ENCODE measurements at regions not wholly inside any gene's neighbourhood (a gene's known extent, or its start where the extent isn't known, plus 50 kb on each side); places are given as distances from the start of the nearest gene placed in this dataset.

- Histone ChIP-seq H3K9me1 (ENCODE audit: control insufficient read depth, insufficient read depth, low read length) (no peaks in the 10 kb centered on the region), H4K20me1 (replicated peaks; ENCODE audit: control insufficient read depth, insufficient read depth, low read length) (no peaks in the 10 kb centered on the region), H3K4me3 (no peak overlapping the region), H3K27me3 (ENCODE audit: control insufficient read depth in 2 of 2, insufficient read depth in 2 of 2, low read length in 2 of 2) (no peaks in the 10 kb centered on the region; a peak in 1 of 5 replicates), H3K4me1 (replicated peaks in 1 of 2; ENCODE audit: control insufficient read depth in 2 of 2, insufficient read depth in 2 of 2, low read length in 2 of 2) (no peaks in the 10 kb centered on the region), H3K4me2 (ENCODE audit: insufficient read depth, low read length) (no peak overlapping the region), H3K79me2 (ENCODE audit: control insufficient read depth, insufficient read depth, low read length) (no peaks in the 10 kb centered on the region), H3K36me3 (ENCODE audit: control insufficient read depth, insufficient read depth, low read length) (no peaks in the 10 kb centered on the region), H3K9me3 (replicated peaks; ENCODE audit: control insufficient read depth, insufficient read depth, low read depth, low read length) (no peaks in the 10 kb centered on the region), H3K9ac (ENCODE audit: insufficient read depth in 1 of 2, low read depth in 2 of 2, low read length in 2 of 2) (no peak overlapping the region), H2AFZ (ENCODE audit: low read depth, low read length) (no peak overlapping the region), H3K27ac (ENCODE audit: extremely low read depth, low read depth, low read length) (no peak overlapping the region)
- in situ Hi-C loops (cut with MboI) (no loop called here), intact Hi-C loops (cut with micrococcal nuclease) (no loop called here)
- TF ChIP-seq ZC3H11A (IDR thresholded peaks at IDR 0.05; ENCODE audit: low read depth, low read length), result no peak
- TF ChIP-seq ZNF212 (CRISPR knock-in tag; IDR thresholded peaks at IDR 0.05), result no peak
- TF ChIP-seq, protein P1, sequence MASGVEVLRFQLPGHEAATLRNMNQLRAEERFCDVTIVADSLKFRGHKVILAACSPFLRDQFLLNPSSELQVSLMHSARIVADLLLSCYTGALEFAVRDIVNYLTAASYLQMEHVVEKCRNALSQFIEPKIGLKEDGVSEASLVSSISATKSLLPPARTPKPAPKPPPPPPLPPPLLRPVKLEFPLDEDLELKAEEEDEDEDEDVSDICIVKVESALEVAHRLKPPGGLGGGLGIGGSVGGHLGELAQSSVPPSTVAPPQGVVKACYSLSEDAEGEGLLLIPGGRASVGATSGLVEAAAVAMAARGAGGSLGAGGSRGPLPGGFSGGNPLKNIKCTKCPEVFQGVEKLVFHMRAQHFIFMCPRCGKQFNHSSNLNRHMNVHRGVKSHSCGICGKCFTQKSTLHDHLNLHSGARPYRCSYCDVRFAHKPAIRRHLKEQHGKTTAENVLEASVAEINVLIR (CRISPR knock-in tag; IDR thresholded peaks at IDR 0.05), result no peak
- TF ChIP-seq KAT2B (IDR thresholded peaks at IDR 0.05; ENCODE audit: low read depth, low read length), result no peak
- TF ChIP-seq ZNF561 (CRISPR knock-in tag; conservative IDR thresholded peaks at IDR 0.05), result no peak
- TF ChIP-seq PTRF (tag; IDR thresholded peaks at IDR 0.05), result no peak
- TF ChIP-seq PML (IDR thresholded peaks at IDR 0.05; ENCODE audit: low read length), result no peak
- no peak for TF ChIP-seq FOXJ2 (tag; IDR thresholded peaks at IDR 0.05)
- TF ChIP-seq SIN3A (IDR thresholded peaks at IDR 0.05; ENCODE audit: borderline replicate concordance in 2 of 2, control insufficient read depth in 1 of 2, low read depth in 2 of 2, low read length in 2 of 2), result no peak
- TF ChIP-seq ELK3 (CRISPR knock-in tag; IDR thresholded peaks at IDR 0.05), result no peak
- no peak for TF ChIP-seq SPI1 (IDR thresholded peaks at IDR 0.05; ENCODE audit: borderline replicate concordance, low read depth, low read length)
- 0% methylated on average over 11 of the region's 11 CpGs for WGBS (ENCODE audit: insufficient coverage, low coverage, missing lambda C conversion rate)
- DNase-seq (ENCODE audit: extremely low read depth in 1 of 4, low spot score in 3 of 4) (no peak), FAIRE-seq (no peak), ATAC-seq (no peak)
- ChIA-PET CTCF (ENCODE audit: low intra/inter-chr PET ratio) (no interaction called here), POLR2A (interaction anchor here (0.6 kb wide), 1 partner anchor 67 kb away, joined by 4 read pairs; no protein-coding TSS in a partner anchor)
- no TSS peak for BruUV-seq (replicated peaks)
These were observed 66.4 kb upstream of the SLC38A4 start for GRCh38 chr12:46892034-46892705.

All from K562 (cell line).